CD4-positive, alpha-beta T cell treated with Interleukin-15 for 4 hours (primary cell): ENCODE measurements at regions not wholly inside any gene's neighbourhood (a gene's known extent, or its start where the extent isn't known, plus 50 kb on each side); places are given as distances from the start of the nearest gene placed in this dataset.
A peak's percentile ranks its signal among the peaks of the same experiment; 100 is the strongest.

Source experiments
- DNase-seq: peaks from one replicate; pipeline ENCODE4 v3.0.0-alpha.2; 2020; ENCODE audit warnings: low spot score

- no peak for DNase-seq
Measured at GRCh38 chr5:61653807-61654580, 321.9 kb downstream of the ZSWIM6 start.

- DNase-seq = no peak
Measured at GRCh38 chr5:61654876-61655275, 322.8 kb downstream of the ZSWIM6 start.

GRCh38 chr5:61657010-61657409, 325.0 kb downstream of the ZSWIM6 start:
- no peak for DNase-seq

GRCh38 chr5:61657686-61658085, 325.6 kb downstream of the ZSWIM6 start:
- no peak for DNase-seq

- DNase-seq = peak; percentile 75
Measured at GRCh38 chr5:61658592-61659008, 326.5 kb downstream of the ZSWIM6 start.

GRCh38 chr5:61659221-61659696, 327.2 kb downstream of the ZSWIM6 start:
- no peak for DNase-seq

- DNase-seq = no peak
Measured at GRCh38 chr5:61662670-61663069, 330.6 kb downstream of the ZSWIM6 start.

- no peak for DNase-seq
Measured at GRCh38 chr5:61666064-61666621, 334.1 kb downstream of the ZSWIM6 start.

- no peak for DNase-seq
Measured at GRCh38 chr5:61667525-61668218, 335.6 kb downstream of the ZSWIM6 start.

- no peak for DNase-seq
Measured at GRCh38 chr5:61669531-61669930, 337.5 kb downstream of the ZSWIM6 start.

- DNase-seq = no peak
Measured at GRCh38 chr5:61670941-61671340, 338.9 kb downstream of the ZSWIM6 start.

GRCh38 chr5:61673007-61673735, 341.1 kb downstream of the ZSWIM6 start:
- no peak for DNase-seq

GRCh38 chr5:61674378-61674777, 342.3 kb downstream of the ZSWIM6 start:
- no peak for DNase-seq

GRCh38 chr5:61675015-61675692, 343.1 kb downstream of the ZSWIM6 start:
- no peak for DNase-seq

GRCh38 chr5:61677220-61677619, 345.2 kb downstream of the ZSWIM6 start:
- no peak for DNase-seq

GRCh38 chr5:61678966-61679365, 346.9 kb downstream of the ZSWIM6 start:
- DNase-seq = no peak

GRCh38 chr5:61679562-61679961, 347.5 kb downstream of the ZSWIM6 start:
- no peak for DNase-seq

GRCh38 chr5:61680247-61680646, 348.2 kb downstream of the ZSWIM6 start:
- no peak for DNase-seq

- no peak for DNase-seq
Measured at GRCh38 chr5:61683148-61683547, 351.1 kb downstream of the ZSWIM6 start.

GRCh38 chr5:61683926-61684325, 351.9 kb downstream of the ZSWIM6 start:
- DNase-seq = no peak

GRCh38 chr5:61686491-61687257, 354.6 kb downstream of the ZSWIM6 start:
- no peak for DNase-seq
